ENCODE measurements at regions not wholly inside any gene's neighbourhood (a gene's known extent, or its start where the extent isn't known, plus 50 kb on each side); places are given as distances from the start of the nearest gene placed in this dataset.

- no peak for DNase-seq
Observed at GRCh38 chr16:35170610-35171009, 1711.2 kb downstream of the TP53TG3F start.

GRCh38 chr16:35171106-35171505 is 1711.7 kb downstream of the TP53TG3F start:
- no peak for DNase-seq

GRCh38 chr16:35173295-35173694 is 1713.9 kb downstream of the TP53TG3F start:
- no peak for DNase-seq

GRCh38 chr16:35174016-35174415 is 1714.6 kb downstream of the TP53TG3F start:
- no peak for DNase-seq

GRCh38 chr16:35176449-35176848 is 1717.0 kb downstream of the TP53TG3F start:
- no peak for DNase-seq

- no peak for DNase-seq
Observed at GRCh38 chr16:35177851-35178250, 1718.4 kb downstream of the TP53TG3F start.

GRCh38 chr16:35180970-35181369 is 1721.6 kb downstream of the TP53TG3F start:
- no peak for DNase-seq

- DNase-seq = no peak
Observed at GRCh38 chr16:35181422-35182030, 1722.1 kb downstream of the TP53TG3F start.

- no peak for DNase-seq
Observed at GRCh38 chr16:35182043-35182677, 1722.7 kb downstream of the TP53TG3F start.

GRCh38 chr16:35182943-35183550 is 1723.6 kb downstream of the TP53TG3F start:
- no peak for DNase-seq

GRCh38 chr16:35184356-35184870 is 1725.0 kb downstream of the TP53TG3F start:
- DNase-seq = no peak

- DNase-seq = no peak
Observed at GRCh38 chr16:35185366-35186044, 1726.1 kb downstream of the TP53TG3F start.

GRCh38 chr16:35186045-35186759 is 1726.8 kb downstream of the TP53TG3F start:
- DNase-seq = no peak

- DNase-seq = no peak
Observed at GRCh38 chr16:35187665-35188225, 1728.3 kb downstream of the TP53TG3F start.

GRCh38 chr16:35188288-35189155 is 1729.1 kb downstream of the TP53TG3F start:
- no peak for DNase-seq

- DNase-seq = no peak
Observed at GRCh38 chr16:35192993-35193392, 1733.6 kb downstream of the TP53TG3F start.

GRCh38 chr16:35193956-35194355 is 1734.5 kb downstream of the TP53TG3F start:
- no peak for DNase-seq

- DNase-seq = no peak
Observed at GRCh38 chr16:35194681-35195080, 1735.3 kb downstream of the TP53TG3F start.

- no peak for DNase-seq
Observed at GRCh38 chr16:35195173-35195863, 1735.9 kb downstream of the TP53TG3F start.

GRCh38 chr16:35195864-35196216 is 1736.4 kb downstream of the TP53TG3F start:
- DNase-seq = no peak

- no peak for DNase-seq
Observed at GRCh38 chr16:35196313-35196712, 1736.9 kb downstream of the TP53TG3F start.

Measured in COR-L47 (cell line).